CD4-positive, alpha-beta T cell treated with Interleukin-6 for 4 hours (primary cell): ENCODE measurements at regions not wholly inside any gene's neighbourhood (a gene's known extent, or its start where the extent isn't known, plus 50 kb on each side); places are given as distances from the start of the nearest gene placed in this dataset.
"Not testable (repeated sequence)": the region's sequence is repeated elsewhere in the genome, so short reads cannot be mapped to it uniquely, and the experiment has no call there.

Experiments
- DNase-seq: peaks from one replicate; pipeline ENCODE4 v3.0.0-alpha.2; 2020; ENCODE audit warnings: mixed read lengths

DNA sequence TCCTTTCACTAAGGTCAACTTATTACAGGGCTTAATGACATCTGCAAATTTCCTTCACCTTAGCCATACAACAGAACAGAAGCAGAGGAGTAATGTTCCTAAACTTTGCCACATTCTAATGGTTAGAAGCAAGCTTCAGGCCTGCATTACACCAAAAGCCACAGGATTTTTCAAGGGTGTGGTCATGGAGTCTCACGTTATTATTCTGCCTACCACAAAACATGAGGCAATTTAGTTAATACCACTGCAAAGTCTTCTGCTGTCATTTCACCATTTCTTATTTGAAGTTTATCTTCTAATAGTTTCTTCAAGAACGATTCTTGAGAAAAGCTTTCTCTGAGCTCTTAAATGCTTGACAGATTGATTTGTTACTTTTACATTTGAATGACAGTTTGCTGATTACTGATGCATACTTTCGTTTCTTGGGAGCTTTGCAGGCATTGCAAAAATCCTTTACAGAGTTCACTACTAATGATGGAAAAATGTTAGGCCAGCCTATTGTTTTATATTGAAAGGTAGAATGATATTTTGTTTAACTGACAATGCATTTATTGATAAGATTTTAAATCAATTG, 1257.1 kb downstream of the NSUN3 start:
- DNase-seq, result no peak

GRCh38 chr3:95327478-95327877, 1264.6 kb downstream of the NSUN3 start:
- no peak for DNase-seq

DNA sequence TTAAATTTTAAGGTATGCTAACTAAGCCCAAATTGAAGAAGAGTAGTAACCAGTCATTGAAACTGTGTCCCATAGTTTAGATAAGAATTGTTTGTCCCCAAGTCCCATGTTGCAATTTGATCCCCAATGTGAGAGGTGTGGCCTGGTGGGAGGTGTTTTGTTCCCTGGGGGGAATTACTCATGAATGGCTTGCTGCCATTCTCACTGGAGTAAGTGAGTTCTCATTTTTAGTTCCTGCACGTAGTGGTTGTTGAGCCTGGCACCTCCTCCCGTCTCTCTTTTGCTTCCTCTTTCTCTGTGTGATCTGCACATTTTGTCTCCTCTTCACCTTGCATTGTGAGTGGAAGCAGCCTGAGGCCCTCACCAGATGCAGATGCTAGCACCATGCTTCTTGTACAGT, 1271.0 kb downstream of the NSUN3 start:
- DNase-seq, result no peak

DNA sequence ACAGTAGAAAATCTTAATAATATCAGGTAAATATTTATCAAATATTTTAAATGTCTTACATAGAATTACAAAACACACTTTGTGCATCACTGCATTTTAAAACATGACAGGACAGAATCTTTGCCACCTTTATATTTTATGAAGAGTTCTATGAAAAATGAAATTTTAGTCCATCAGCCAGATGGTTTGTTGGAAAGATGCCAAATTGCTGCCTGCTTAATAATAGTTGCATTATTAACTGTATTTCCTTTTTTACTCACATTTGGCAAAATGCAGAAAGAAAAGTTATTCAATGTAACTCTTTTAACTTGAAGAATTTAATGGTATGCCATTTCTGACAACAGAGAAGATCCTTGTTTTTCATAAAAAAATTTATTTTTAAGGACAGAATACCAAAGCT, 1271.6 kb downstream of the NSUN3 start:
- no peak for DNase-seq

- DNase-seq, result no peak
Observed at GRCh38 chr3:95335517-95335916, 1272.7 kb downstream of the NSUN3 start.

DNA sequence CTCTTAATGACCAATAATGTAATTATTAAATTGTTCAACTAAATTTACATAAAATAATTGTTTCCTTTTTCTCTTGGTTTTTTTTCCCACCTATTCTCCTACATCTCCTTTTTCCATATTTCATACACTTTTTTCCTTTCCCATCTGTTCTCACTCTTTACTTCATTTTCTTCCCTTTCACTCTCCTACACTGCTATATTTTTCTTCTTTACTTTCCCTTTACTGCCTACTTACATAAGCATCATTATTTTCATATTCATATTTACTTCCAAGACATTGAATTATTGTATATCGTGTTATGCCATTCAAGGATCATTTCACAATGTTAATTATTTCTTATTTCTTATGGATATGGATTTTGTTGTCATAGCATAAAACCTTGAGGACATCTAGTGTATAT, 1275.6 kb downstream of the NSUN3 start:
- no peak for DNase-seq

DNA sequence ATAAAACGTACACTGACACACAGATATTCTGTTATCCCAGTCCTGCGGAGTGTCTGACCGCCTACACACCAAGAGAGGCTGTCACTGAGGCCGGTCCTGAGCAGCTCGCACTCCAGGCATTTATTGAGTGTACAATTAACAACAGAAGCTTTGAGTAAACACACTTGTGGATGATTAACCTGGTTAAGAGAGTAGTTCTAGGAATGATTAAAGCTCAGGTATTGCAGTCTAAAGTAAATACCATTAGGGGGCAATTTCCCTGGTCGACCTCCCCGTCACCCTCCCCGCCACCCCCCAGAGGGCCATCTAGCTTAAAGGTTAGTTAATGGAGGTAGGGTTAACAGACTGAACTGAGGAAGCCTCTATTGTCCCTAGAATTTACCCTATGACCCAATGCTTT, 1278.5 kb downstream of the NSUN3 start:
- DNase-seq, result no peak

GRCh38 chr3:95343228-95343627, 1280.4 kb downstream of the NSUN3 start:
- no peak for DNase-seq

- no peak for DNase-seq
Observed at GRCh38 chr3:95343767-95344166, 1280.9 kb downstream of the NSUN3 start.

DNA sequence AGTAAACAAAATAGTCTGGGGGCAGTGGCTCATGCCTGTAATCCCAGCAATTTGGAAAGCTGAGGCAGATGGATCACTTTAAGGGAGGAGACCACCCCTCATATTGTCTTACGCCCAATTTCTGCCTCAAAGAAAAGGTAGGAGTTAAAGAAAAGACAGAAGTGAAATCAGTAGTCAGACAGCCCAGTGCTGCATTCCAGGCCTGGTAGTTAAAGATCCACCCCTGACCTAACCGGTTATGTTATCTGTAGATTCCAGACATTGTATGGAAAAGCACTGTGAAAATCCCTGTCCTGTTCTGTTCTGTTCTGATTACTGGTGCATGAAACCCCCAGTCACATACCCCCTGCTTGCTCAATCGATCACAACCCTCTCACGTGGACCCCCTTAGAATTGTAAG, 1285.1 kb downstream of the NSUN3 start:
- not testable (repeated sequence) for DNase-seq

GRCh38 chr3:95348879-95349278, 1286.0 kb downstream of the NSUN3 start:
- no peak for DNase-seq

DNA sequence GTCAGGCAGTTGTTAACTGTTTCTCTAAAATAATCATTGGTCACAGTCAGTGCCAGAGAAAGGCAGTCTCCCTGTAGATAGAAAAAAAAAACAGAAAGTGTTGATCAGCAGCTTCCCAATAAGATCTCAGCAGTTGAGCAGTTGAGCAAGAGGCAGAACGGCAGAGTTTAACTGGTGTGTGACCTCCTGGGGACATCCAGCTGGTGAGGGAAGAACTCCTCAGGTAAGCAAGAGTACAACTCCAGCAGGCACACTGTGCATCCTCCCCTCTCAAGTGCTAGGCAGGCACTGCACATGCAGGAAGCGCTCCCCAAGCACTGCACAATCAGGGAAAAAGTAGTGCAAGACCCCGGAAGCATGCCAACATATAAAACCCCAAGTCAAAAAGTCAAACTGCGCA, 1287.2 kb downstream of the NSUN3 start:
- DNase-seq, result no peak

GRCh38 chr3:95351158-95351557, 1288.3 kb downstream of the NSUN3 start:
- no peak for DNase-seq

DNA sequence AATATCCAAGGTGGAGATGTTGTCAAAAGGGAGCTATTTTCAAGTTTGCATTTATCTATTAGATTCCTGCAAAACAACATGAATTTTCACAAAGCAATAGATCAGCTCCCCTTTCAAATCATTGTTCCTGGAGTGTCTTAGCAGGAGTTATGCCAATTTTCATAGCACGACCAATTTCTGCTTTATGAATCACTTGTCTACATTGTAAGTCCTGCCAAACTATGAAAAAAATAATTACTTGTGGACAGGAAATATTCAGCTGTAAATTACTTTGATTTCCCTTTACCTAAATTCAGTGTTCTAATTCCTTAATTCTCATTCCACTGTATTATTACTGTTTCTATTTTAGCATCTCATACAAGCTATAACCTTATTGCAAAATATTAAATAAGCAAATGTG, 1289.6 kb downstream of the NSUN3 start:
- DNase-seq, result no peak

- no peak for DNase-seq
Observed at GRCh38 chr3:95354489-95354888, 1291.6 kb downstream of the NSUN3 start.

GRCh38 chr3:95356764-95357501, 1294.1 kb downstream of the NSUN3 start:
- no peak for DNase-seq

GRCh38 chr3:95387242-95388021, 1324.6 kb downstream of the NSUN3 start:
- DNase-seq, result no peak

GRCh38 chr3:95389725-95390313, 1327.0 kb downstream of the NSUN3 start:
- no peak for DNase-seq

GRCh38 chr3:95394286-95394685, 1331.4 kb downstream of the NSUN3 start:
- no peak for DNase-seq

GRCh38 chr3:95399585-95399984, 1336.7 kb downstream of the NSUN3 start:
- no peak for DNase-seq

- no peak for DNase-seq
Observed at GRCh38 chr3:95401693-95402092, 1338.8 kb downstream of the NSUN3 start.

DNA sequence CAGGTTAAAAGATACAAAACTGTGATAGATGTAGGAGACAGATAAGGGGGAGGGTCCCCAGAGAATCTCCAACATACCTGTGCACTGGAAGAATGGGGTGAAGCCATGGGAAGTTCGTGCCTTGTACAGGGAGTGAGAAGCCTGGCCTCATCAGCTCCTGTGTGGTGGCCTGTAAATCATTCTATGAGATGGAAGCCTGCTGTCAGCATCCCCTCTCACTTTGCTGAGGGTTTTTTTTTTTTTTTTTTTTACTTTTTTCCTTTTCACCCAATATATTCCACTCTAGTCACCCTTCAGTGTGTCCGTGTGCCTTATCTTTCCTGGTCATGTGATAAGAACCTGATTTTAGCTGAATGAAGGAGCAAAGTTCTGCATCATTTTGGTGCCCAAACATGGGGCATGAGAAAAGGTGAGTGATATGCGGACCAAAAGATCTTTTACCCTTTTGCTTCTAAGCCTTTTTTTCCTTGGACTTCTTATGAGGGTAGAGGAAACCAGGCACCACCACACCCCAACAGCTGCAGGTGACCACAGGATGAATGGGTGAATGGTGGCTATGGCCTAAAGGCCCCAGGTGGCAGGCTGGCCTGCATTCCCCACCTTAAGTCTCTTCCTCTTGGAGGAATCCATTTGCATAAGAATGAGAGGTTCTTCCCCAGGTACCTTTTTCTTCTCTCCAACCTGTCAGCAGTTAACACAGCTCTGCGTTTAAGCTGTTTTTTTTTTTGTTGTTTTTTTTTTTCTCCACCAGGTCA, 1345.0 kb downstream of the NSUN3 start:
- DNase-seq, result no peak

DNA sequence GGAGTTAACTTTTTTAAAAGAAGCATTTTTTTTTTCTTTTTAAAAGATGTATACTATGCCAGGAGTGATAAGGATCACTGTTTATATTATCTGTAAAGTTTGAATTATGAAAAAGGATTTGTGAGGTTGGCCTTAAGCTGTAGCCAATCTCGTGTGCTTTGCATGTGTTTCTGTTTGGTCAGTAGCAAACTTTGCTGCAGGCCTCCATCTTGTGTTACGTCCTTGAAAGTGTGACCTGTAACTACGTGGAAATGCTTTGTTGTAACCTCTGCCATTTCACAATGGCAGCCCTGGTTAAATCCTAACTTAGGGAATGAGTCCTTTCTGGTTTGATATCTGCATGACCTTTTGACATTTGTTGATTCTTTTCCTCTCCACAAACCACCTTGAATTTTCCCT, 1345.6 kb downstream of the NSUN3 start:
- no peak for DNase-seq
